ENCODE measurements at regions not wholly inside any gene's neighbourhood (a gene's known extent, or its start where the extent isn't known, plus 50 kb on each side); places are given as distances from the start of the nearest gene placed in this dataset.
"Not testable (repeated sequence)": the region's sequence is repeated elsewhere in the genome, so short reads cannot be mapped to it uniquely, and the experiment has no call there.

DNA sequence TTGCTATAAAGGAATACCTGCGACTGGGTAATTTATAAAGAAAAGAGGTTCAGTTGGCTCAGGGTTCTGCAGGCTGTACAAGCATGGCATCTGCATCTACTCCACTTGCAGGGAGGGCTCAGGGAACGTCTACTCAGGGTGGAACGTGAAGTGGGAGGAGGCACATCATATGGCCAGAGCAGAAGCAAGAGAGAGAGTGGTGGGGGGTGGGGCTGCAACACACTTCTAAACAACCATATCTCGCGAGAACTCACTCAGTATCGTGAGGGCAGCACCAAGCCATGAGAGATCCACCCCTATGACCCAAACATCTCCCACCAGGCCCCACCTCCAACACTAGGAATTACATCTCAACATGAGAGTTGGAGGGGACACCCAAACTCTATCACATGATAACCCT, 109.8 kb upstream of the SCAF8 start:
- DNase-seq (ENCODE audit: low read depth): no peak
- TF ChIP-seq CTCF (IDR thresholded peaks at IDR 0.05; ENCODE audit: insufficient read depth, low read length): no peak
- H3K4me3 ChIP-seq (ENCODE audit: low read depth, low read length): no peak overlapping the region

DNA sequence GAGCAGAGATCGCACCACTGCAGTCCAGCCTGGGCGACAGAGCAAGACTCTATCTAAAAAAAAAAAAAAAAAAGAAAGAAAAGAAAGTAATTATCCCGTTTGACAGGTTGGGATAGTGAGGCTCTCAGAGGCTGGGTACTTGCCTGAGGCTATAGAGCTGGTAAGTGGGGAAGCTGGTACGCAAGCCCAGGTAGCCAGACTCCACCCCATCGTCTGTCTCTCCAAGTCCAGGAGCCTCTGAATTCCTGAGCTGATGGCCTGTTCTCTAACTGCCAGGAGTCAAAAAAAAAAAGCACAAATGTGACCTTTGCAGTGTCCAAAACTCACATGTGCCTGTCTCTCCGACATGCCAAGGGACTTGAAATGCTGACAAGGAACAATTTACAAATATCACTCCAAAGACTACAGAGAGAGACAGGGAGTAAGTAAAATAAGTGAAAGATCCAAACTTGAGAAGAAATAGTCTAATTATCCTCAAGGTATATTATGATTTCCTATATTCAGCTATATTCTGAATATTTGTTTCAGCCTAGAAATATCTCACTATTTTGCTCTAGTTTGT, 109.1 kb upstream of the SCAF8 start:
- H3K4me3 ChIP-seq (ENCODE audit: low read depth, low read length): no peak overlapping the region
- DNase-seq (ENCODE audit: low read depth): no peak
- TF ChIP-seq CTCF (IDR thresholded peaks at IDR 0.05; ENCODE audit: insufficient read depth, low read length): no peak

DNA sequence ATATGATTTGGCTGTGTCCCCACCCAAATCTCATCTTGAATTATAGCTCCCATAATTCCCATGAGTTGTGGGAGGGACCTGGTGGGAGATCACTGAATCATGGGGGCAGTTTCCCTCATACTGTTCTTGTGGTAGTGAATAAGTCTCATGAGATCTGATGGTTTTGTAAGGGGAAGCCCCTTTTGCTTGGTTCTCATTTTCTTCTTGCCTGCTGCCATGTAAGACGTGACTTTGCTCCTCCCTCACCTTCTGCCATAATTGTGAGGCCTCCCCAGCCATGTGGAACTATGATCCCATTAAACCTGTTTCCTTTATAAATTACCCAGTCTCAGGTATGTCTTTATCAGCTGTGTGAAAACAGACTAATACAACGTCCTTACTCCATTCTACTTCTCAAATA, 108.5 kb upstream of the SCAF8 start:
- not testable (repeated sequence) for H3K4me3 ChIP-seq (ENCODE audit: low read depth, low read length); DNase-seq (ENCODE audit: low read depth)

DNA sequence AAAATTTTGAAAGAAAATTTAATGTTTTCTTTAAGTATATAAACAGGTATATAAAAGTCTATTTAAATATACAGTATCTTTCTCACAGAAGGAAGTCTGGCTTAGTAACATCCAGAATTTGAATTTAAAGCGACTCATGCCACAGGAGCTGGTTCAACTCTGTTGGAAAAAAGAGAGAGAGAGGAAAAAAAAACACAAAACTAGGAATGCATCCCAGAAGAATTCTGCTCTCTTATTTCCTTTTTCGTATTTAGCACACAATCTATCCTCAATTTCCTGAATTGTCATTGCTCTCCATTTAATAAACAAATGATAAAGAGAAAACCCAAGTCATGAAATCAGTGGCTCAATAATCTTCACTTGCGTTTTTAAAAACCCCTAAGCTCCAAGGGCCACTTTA, 107.5 kb upstream of the SCAF8 start:
- no peak for DNase-seq (ENCODE audit: low read depth)
- H3K4me3 ChIP-seq (ENCODE audit: low read depth, low read length): no peak overlapping the region
- TF ChIP-seq CTCF (IDR thresholded peaks at IDR 0.05; ENCODE audit: insufficient read depth, low read length): no peak

DNA sequence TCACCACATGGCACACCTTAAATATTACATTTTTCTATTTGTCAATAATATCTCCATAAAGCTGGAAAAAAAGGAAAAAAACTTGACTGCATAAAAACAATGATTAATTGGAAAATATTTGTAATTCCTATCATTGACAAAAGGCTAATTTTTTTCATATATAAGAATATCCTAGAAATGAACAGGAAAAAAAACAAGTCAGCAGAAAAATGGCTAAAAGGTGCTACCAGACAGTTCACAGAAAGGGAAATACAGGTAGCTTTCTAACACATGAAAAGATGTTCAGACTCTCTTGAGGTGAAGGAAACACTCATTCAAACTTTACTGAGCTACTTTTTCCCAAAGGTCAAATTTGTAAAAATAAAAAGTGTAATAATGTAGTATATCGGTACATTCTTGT, 104.1 kb upstream of the SCAF8 start:
- H3K4me3 ChIP-seq (ENCODE audit: low read depth, low read length): no peak overlapping the region
- DNase-seq (ENCODE audit: low read depth): no peak
- TF ChIP-seq CTCF (IDR thresholded peaks at IDR 0.05; ENCODE audit: insufficient read depth, low read length): no peak

DNA sequence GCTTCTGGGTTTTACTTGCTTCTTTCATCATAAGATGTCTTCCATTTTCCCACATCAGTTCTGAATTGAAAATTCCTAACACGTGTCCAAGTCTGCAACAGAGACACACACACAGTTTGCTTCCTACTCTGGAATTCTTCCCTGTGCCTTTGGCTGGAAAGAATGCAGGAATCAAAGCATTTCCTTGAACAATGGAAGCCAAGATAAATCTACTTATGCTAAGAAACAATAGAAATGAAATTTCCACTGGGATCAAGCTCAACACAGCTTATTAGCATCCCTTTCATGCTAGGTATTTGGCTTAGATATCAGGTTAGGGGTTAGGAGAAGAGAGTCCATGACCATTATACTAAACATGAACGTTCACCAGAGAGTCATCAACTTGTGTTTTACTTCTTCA, 101.1 kb upstream of the SCAF8 start:
- H3K4me3 ChIP-seq (ENCODE audit: low read depth, low read length): no peak overlapping the region
- TF ChIP-seq CTCF (IDR thresholded peaks at IDR 0.05; ENCODE audit: insufficient read depth, low read length): no peak
- peak; percentile 94 for DNase-seq (ENCODE audit: low read depth)

- no peak for DNase-seq (ENCODE audit: low read depth)
- TF ChIP-seq CTCF (IDR thresholded peaks at IDR 0.05; ENCODE audit: insufficient read depth, low read length): no peak
- H3K4me3 ChIP-seq (ENCODE audit: low read depth, low read length): no peak overlapping the region
Measured at GRCh38 chr6:154637392-154637791, 95.8 kb upstream of the SCAF8 start.

All from fibroblast of the aortic adventitia (primary cell).